SK-N-SH (cell line): ENCODE measurements at regions not wholly inside any gene's neighbourhood (a gene's known extent, or its start where the extent isn't known, plus 50 kb on each side); places are given as distances from the start of the nearest gene placed in this dataset.

Source experiments
- CTCF ChIA-PET: fragments of 300-600, 350-600 bp; formaldehyde crosslinking; extraction: SDS; loops from one replicate; lab custom pipeline; 2021; lab: Yijun Ruan, JAX
- POLR2A ChIA-PET: fragments of 350-600 bp; sonication (Branson Sonifier 250); formaldehyde crosslinking; extraction: SDS; loops from one replicate; lab custom pipeline; 2020; ENCODE audit warnings: antibody characterized with exemption, inconsistent platforms; lab: Yijun Ruan, JAX
- DNase-seq: peaks from one replicate; pipeline ENCODE4 v3.0.0; 2012
- H2AFZ ChIP-seq: fragments of 200-600 bp; sonication (generic); 2 replicates; pipeline ENCODE4 v1.8.1; 2016; ENCODE audit warnings: antibody characterized with exemption, mild to moderate bottlenecking, low read depth
- H3F3A ChIP-seq: fragments of 200-600 bp; sonication (generic); replicated peaks from 2 replicates; pipeline ENCODE3; 2016; ENCODE audit warnings: antibody characterized with exemption, mild to moderate bottlenecking; ENCODE audit not compliant: insufficient read depth
- H3K27ac ChIP-seq, 2 experiments: fragments of 200-500 bp in 1 of 2; fragments of 200-600 bp in 1 of 2; sonication (Bioruptor generic) in 1 of 2; sonication (generic), shearing (Covaris generic) in 1 of 2; 2 replicates each; pipeline versions ENCODE4 v1.5.1 to v1.6.1; 2014 to 2016; ENCODE audit warnings: low read depth in 2 of 2, inconsistent platforms in 1 of 2, low read length in 1 of 2, mild to moderate bottlenecking in 1 of 2, mixed read lengths in 1 of 2
- H3K27me3 ChIP-seq: fragments of 200-600 bp; sonication (generic), shearing (Covaris generic); 2 replicates; pipeline ENCODE4 v1.6.1; 2016; ENCODE audit warnings: mixed run types; ENCODE audit not compliant: insufficient read depth
- H3K36me3 ChIP-seq, 2 experiments: fragments of 200-500 bp in 1 of 2; fragments of 200-600 bp in 1 of 2; sonication (Bioruptor generic) in 1 of 2; sonication (generic) in 1 of 2; replicated peaks in 1 of 2; 2 replicates each; pipeline versions ENCODE3 to v1.5.1; 2014 to 2016; ENCODE audit warnings: low read length in 1 of 2, mild to moderate bottlenecking in 1 of 2; ENCODE audit not compliant: insufficient read depth in 2 of 2, control insufficient read depth in 1 of 2
- H3K4me1 ChIP-seq, 2 experiments: fragments of 200-500 bp in 1 of 2; fragments of 200-600 bp in 1 of 2; sonication (Bioruptor generic) in 1 of 2; sonication (generic), shearing (Covaris generic) in 1 of 2; 2 replicates each; pipeline versions ENCODE4 v1.5.1 to v1.6.1; 2014 to 2016; ENCODE audit warnings: low read depth in 1 of 2, low read length in 1 of 2, mixed run types in 1 of 2; ENCODE audit not compliant: insufficient read depth in 2 of 2, control insufficient read depth in 1 of 2
- H3K4me2 ChIP-seq: fragments of 200-600 bp; sonication (generic), shearing (Covaris generic); 2 replicates; pipeline ENCODE4 v1.6.1; 2017; ENCODE audit warnings: mixed run types
- H3K4me3 ChIP-seq, 2 experiments: fragments of 200-500 bp in 1 of 2; fragments of 200-600 bp in 1 of 2; sonication (Bioruptor generic) in 1 of 2; sonication (generic), shearing (Covaris generic) in 1 of 2; 2 replicates each; pipeline versions ENCODE4 v1.5.1 to v1.8.1; 2014 to 2016; ENCODE audit warnings: low read depth in 2 of 2, inconsistent platforms in 1 of 2, low read length in 1 of 2, mild to moderate bottlenecking in 1 of 2, mixed read lengths in 1 of 2, moderate library complexity in 1 of 2
- H3K79me2 ChIP-seq: fragments of 200-600 bp; sonication (generic); 2 replicates; pipeline ENCODE4 v1.8.1; 2017; ENCODE audit warnings: mild to moderate bottlenecking; ENCODE audit not compliant: insufficient read depth
- H3K9ac ChIP-seq: fragments of 200-600 bp; sonication (generic); 2 replicates; pipeline ENCODE4 v1.6.1; 2017; ENCODE audit warnings: mixed run types
- H3K9me2 ChIP-seq: fragments of 200-600 bp; sonication (generic); 2 replicates; pipeline ENCODE4 v1.6.1; 2017; ENCODE audit warnings: mixed run types
- H3K9me3 ChIP-seq: fragments of 200-600 bp; sonication (generic); 2 replicates; pipeline ENCODE4 v1.6.1; 2017; ENCODE audit warnings: mixed run types, mild to moderate bottlenecking, moderate library complexity
- H4K20me1 ChIP-seq: fragments of 200-600 bp; sonication (generic); 2 replicates; pipeline ENCODE4 v1.6.1; 2017; ENCODE audit warnings: mild to moderate bottlenecking, mixed run types; ENCODE audit not compliant: insufficient read depth
- EP300 ChIP-seq, 2 experiments: IDR thresholded peaks; 2 replicates each; pipeline versions ENCODE4 v1.4.0 to v1.6.1; 2012; ENCODE audit warnings: borderline replicate concordance in 1 of 2, low read depth in 1 of 2, low read length in 1 of 2
- EZH2phosphoT487 ChIP-seq: fragments of 200-600 bp; sonication (generic); IDR thresholded peaks from 2 replicates; pipeline ENCODE4 v1.6.1; 2017; ENCODE audit warnings: low read depth, mixed run types, mild to moderate bottlenecking, antibody characterized with exemption, moderate library complexity, borderline replicate concordance
- FOSL2 ChIP-seq: IDR thresholded peaks from 2 replicates; pipeline ENCODE4 v1.4.0; 2012; ENCODE audit warnings: low read depth, mild to moderate bottlenecking, moderate library complexity, borderline replicate concordance
- FOXJ3 ChIP-seq: sonication (generic); formaldehyde crosslinking; IDR thresholded peaks from 2 replicates; pipeline ENCODE4 v1.5.1; 2020; ENCODE audit warnings: mild to moderate bottlenecking, missing genetic modification reagents
- FOXM1 ChIP-seq: IDR thresholded peaks from 2 replicates; pipeline ENCODE4 v1.4.0; 2012; ENCODE audit warnings: low read depth, mild to moderate bottlenecking
- GATA2 ChIP-seq: sonication (generic); formaldehyde crosslinking; IDR thresholded peaks from 2 replicates; pipeline ENCODE4 v1.5.0; 2020; ENCODE audit warnings: mild to moderate bottlenecking, missing genetic modification reagents
- JUND ChIP-seq: IDR thresholded peaks from 2 replicates; pipeline ENCODE4 v1.4.0; 2012
- MEF2A ChIP-seq: IDR thresholded peaks from 2 replicates; pipeline ENCODE4 v1.4.0; 2012; ENCODE audit warnings: low read depth, borderline replicate concordance
- MXI1 ChIP-seq: IDR thresholded peaks from 2 replicates; pipeline ENCODE4 v1.6.1; 2012; ENCODE audit warnings: mild to moderate bottlenecking, low read depth, low read length, improper control_type of control experiment
- NFIC ChIP-seq: IDR thresholded peaks from 2 replicates; pipeline ENCODE4 v1.4.0; 2012; ENCODE audit warnings: borderline replicate concordance
- NRF1 ChIP-seq: IDR thresholded peaks from 2 replicates; pipeline ENCODE4 v1.6.1; 2012; ENCODE audit warnings: low read depth, mild to moderate bottlenecking, low read length
- RCOR1 ChIP-seq: fragments of 150-350 bp; IDR thresholded peaks from 2 replicates; pipeline ENCODE4 v1.6.1; 2017; ENCODE audit warnings: antibody characterized with exemption, low read length
- RFX5 ChIP-seq: IDR thresholded peaks from 2 replicates; pipeline ENCODE4 v1.6.1; 2012; ENCODE audit warnings: mild to moderate bottlenecking, improper control_type of control experiment, low read length
- RXRA ChIP-seq: IDR thresholded peaks from 2 replicates; pipeline ENCODE4 v1.4.0; 2012; ENCODE audit warnings: low read depth, mild to moderate bottlenecking, borderline replicate concordance
- SIN3A ChIP-seq: IDR thresholded peaks from 2 replicates; pipeline ENCODE4 v1.6.1; 2012; ENCODE audit warnings: low read depth, mild to moderate bottlenecking, low read length, moderate library complexity, borderline replicate concordance
- TCF12 ChIP-seq: IDR thresholded peaks from 2 replicates; pipeline ENCODE4 v1.4.0; 2012
- TEAD4 ChIP-seq: IDR thresholded peaks from 2 replicates; pipeline ENCODE4 v1.4.0; 2012; ENCODE audit warnings: mild to moderate bottlenecking, borderline replicate concordance; ENCODE audit not compliant: insufficient read depth
- WGBS: methylation state at CpG from one replicate; pipeline ENCODE4 v1.1.6; 2017; ENCODE audit warnings: low lambda C conversion rate; 5-methylcytosine and 5-hydroxymethylcytosine counted together
- TF ChIP-seq, protein P1 (sequence below): IDR thresholded peaks from 2 replicates; pipeline ENCODE4 v1.4.0; 2012; ENCODE audit warnings: low read depth, borderline replicate concordance
- TF ChIP-seq, protein P2 (sequence below): fragments of 150-350 bp; IDR thresholded peaks from 2 replicates; pipeline ENCODE4 v1.6.1; 2016; ENCODE audit warnings: mild to moderate bottlenecking, low read depth, low read length
- TF ChIP-seq, protein P3 (sequence below): fragments of 200-600 bp; sonication (generic); IDR thresholded peaks from 2 replicates; pipeline ENCODE4 v1.6.1; 2017; ENCODE audit warnings: antibody characterized with exemption, mild to moderate bottlenecking, moderate library complexity
- TF ChIP-seq, protein P4 (sequence below): IDR thresholded peaks from 2 replicates; pipeline ENCODE4 v1.4.0; 2012; ENCODE audit warnings: low read depth
- TF ChIP-seq, protein P5 (sequence below): fragments of 150-350 bp; IDR thresholded peaks from 2 replicates; pipeline ENCODE4 v1.6.1; 2017; ENCODE audit warnings: antibody characterized with exemption, low read length, low read depth, borderline replicate concordance

DNA sequence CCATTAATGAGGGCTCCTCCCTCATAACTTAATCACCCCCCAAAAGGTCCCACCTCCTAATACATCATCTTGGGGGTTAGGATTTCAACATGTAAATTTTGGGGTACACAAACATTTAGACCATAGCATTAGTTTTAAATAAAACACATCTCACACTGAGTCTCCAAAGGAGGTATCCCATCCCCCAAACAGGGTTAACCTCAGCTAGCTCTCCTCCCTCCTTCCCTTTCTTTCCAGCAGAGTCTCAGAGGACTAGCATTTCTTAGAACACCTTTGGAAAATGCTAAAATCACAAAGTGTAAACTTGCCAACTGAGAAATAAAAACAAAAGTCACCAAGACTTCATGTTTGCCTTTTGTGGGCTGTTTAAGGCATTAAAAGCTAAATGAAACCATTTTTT, 51.2 kb upstream of the FOXB1 start:
- Histone ChIP-seq H3K27ac (no peak overlapping the region), H3K4me1 (no peaks in the 10 kb centered on the region), H3K27me3 (no peaks in the 10 kb centered on the region), H3K4me3 (no peak overlapping the region), H3K9ac (no peak overlapping the region), H3K9me2 (no peaks in the 10 kb centered on the region), H3K4me2 (no peak overlapping the region), H3K79me2 (no peaks in the 10 kb centered on the region), H2AFZ (no peak overlapping the region), H4K20me1 (no peaks in the 10 kb centered on the region), H3F3A (no peaks in the 10 kb centered on the region), H3K36me3 (no peaks in the 10 kb centered on the region), H3K9me3 (no peaks in the 10 kb centered on the region)
- TF ChIP-seq MEF2A (no peak), NFIC (no peak), MXI1 (no peak), RFX5 (no peak), FOXM1 (no peak), SIN3A (no peak), NRF1 (no peak)
- TF ChIP-seq, protein P1, sequence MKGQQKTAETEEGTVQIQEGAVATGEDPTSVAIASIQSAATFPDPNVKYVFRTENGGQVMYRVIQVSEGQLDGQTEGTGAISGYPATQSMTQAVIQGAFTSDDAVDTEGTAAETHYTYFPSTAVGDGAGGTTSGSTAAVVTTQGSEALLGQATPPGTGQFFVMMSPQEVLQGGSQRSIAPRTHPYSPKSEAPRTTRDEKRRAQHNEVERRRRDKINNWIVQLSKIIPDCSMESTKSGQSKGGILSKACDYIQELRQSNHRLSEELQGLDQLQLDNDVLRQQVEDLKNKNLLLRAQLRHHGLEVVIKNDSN, result no peak
- TF ChIP-seq, protein P2, sequence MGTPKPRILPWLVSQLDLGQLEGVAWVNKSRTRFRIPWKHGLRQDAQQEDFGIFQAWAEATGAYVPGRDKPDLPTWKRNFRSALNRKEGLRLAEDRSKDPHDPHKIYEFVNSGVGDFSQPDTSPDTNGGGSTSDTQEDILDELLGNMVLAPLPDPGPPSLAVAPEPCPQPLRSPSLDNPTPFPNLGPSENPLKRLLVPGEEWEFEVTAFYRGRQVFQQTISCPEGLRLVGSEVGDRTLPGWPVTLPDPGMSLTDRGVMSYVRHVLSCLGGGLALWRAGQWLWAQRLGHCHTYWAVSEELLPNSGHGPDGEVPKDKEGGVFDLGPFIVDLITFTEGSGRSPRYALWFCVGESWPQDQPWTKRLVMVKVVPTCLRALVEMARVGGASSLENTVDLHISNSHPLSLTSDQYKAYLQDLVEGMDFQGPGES, result no peak
- TF ChIP-seq, protein P3, sequence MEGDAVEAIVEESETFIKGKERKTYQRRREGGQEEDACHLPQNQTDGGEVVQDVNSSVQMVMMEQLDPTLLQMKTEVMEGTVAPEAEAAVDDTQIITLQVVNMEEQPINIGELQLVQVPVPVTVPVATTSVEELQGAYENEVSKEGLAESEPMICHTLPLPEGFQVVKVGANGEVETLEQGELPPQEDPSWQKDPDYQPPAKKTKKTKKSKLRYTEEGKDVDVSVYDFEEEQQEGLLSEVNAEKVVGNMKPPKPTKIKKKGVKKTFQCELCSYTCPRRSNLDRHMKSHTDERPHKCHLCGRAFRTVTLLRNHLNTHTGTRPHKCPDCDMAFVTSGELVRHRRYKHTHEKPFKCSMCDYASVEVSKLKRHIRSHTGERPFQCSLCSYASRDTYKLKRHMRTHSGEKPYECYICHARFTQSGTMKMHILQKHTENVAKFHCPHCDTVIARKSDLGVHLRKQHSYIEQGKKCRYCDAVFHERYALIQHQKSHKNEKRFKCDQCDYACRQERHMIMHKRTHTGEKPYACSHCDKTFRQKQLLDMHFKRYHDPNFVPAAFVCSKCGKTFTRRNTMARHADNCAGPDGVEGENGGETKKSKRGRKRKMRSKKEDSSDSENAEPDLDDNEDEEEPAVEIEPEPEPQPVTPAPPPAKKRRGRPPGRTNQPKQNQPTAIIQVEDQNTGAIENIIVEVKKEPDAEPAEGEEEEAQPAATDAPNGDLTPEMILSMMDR, result no peak
- CTCF ChIA-PET, result no interaction called here
- POLR2A ChIA-PET, result no interaction called here
- DNase-seq, result no peak

DNA sequence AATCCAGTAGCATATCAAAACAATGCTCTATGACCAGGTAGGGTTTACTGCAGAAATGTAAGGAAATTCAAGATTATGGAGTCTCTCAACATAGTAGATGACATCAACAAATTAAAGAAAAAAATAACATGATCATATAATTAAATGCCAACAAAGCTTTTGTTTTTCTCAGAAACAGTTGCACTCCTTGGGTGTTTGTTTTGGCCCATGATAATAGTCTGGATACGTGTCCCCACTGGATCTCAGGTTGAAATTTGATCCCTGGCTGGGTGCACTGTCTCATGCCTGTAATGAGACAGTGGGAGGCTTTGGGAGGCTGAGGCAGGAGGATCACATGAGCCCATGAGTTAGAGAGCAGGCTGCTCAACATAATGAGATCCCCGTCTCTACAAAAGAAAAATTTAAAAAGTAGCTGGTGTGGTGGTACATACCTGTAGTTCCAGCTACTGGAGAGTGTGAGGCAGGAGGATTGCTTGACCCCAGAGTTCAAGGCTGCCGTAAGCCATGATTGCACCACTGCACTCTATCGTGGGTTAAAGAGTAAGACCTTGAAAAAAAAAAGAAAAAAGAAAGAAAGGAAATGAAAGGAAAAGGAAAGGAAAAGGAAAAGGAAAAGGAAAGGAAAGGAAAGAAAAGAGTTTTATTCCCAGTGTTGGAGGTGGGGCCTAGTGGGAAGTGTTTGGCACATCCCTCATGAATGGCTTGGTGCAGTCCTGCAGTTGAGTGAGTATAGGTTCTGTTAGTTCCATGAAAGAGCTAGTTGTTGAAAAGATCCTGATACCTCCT, 53.3 kb upstream of the FOXB1 start:
- H3K27ac ChIP-seq, result no peak overlapping the region
- WGBS, result 12% methylated on average over 4 of the region's 4 CpGs
- CTCF ChIA-PET, result no interaction called here
- no peak overlapping the region for H3K4me3 ChIP-seq
- H3K9me2 ChIP-seq, result no peaks in the 10 kb centered on the region
- H3K36me3 ChIP-seq, result no peaks in the 10 kb centered on the region
- H3K27me3 ChIP-seq, result no peaks in the 10 kb centered on the region
- no peaks in the 10 kb centered on the region for H3K79me2 ChIP-seq
- H3F3A ChIP-seq, result no peaks in the 10 kb centered on the region
- H3K4me1 ChIP-seq, result no peaks in the 10 kb centered on the region
- no peak overlapping the region for H2AFZ ChIP-seq
- H3K9me3 ChIP-seq, result no peaks in the 10 kb centered on the region
- no peaks in the 10 kb centered on the region for H4K20me1 ChIP-seq
- H3K4me2 ChIP-seq, result no peak overlapping the region
- POLR2A ChIA-PET, result no interaction called here
- DNase-seq, result no peak
- H3K9ac ChIP-seq, result no peak overlapping the region
- no peak for TF ChIP-seq FOSL2
- TF ChIP-seq RFX5, result no peak
- no peak for TF ChIP-seq RCOR1
- TF ChIP-seq NRF1, result no peak
- TF ChIP-seq TCF12, result no peak
- TF ChIP-seq MEF2A, result no peak
- no peak for TF ChIP-seq TEAD4
- TF ChIP-seq, protein P4, sequence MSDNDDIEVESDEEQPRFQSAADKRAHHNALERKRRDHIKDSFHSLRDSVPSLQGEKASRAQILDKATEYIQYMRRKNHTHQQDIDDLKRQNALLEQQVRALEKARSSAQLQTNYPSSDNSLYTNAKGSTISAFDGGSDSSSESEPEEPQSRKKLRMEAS, result no peak
- no peak for TF ChIP-seq RXRA
- TF ChIP-seq FOXJ3 (CRISPR knock-in tag), result no peak
- TF ChIP-seq GATA2 (CRISPR knock-in tag), result no peak
- no peak for TF ChIP-seq EP300 (IDR thresholded peaks at IDR 0.05; ENCODE audit: borderline replicate concordance in 1 of 2, low read depth in 1 of 2, low read length in 1 of 2)
- TF ChIP-seq SIN3A, result no peak
- TF ChIP-seq EZH2phosphoT487, result no peak
- TF ChIP-seq, protein P1, result no peak
- TF ChIP-seq, protein P5, sequence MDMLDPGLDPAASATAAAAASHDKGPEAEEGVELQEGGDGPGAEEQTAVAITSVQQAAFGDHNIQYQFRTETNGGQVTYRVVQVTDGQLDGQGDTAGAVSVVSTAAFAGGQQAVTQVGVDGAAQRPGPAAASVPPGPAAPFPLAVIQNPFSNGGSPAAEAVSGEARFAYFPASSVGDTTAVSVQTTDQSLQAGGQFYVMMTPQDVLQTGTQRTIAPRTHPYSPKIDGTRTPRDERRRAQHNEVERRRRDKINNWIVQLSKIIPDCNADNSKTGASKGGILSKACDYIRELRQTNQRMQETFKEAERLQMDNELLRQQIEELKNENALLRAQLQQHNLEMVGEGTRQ, result no peak
- TF ChIP-seq MXI1, result no peak
- no peak for TF ChIP-seq JUND
